Lower lobe of right lung (tissue), 2 donors: ENCODE measurements at regions not wholly inside any gene's neighbourhood (a gene's known extent, or its start where the extent isn't known, plus 50 kb on each side); places are given as distances from the start of the nearest gene placed in this dataset.
"Not testable (repeated sequence)": the region's sequence is repeated elsewhere in the genome, so short reads cannot be mapped to it uniquely, and the experiment has no call there.

ENCODE experiments used
- ATAC-seq, 2 donors: fragments of 200-7000 bp; cut with Tn5 transposase; one replicate each; pipeline ENCODE4 v1.9.1; 2020 to 2022; ENCODE audit warnings: mild to moderate bottlenecking in 2 of 2, moderate library complexity in 2 of 2
- DNase-seq: peaks from one replicate; pipeline ENCODE4 v3.0.0-alpha.2; 2020
- H3K27ac ChIP-seq: fragments of 200-600 bp; one replicate; pipeline ENCODE4 v1.8.0; 2022
- H3K27me3 ChIP-seq: fragments of 200-600 bp; one replicate; pipeline ENCODE4 v1.8.0; 2022; ENCODE audit warnings: low read depth
- H3K36me3 ChIP-seq: fragments of 200-600 bp; one replicate; pipeline ENCODE4 v1.8.0; 2022; ENCODE audit warnings: mild to moderate bottlenecking
- H3K4me1 ChIP-seq: fragments of 200-600 bp; one replicate; pipeline ENCODE4 v1.8.0; 2022
- H3K4me3 ChIP-seq: fragments of 200-600 bp; one replicate; pipeline ENCODE4 v1.8.0; 2022; ENCODE audit warnings: mild to moderate bottlenecking
- H3K9me3 ChIP-seq: fragments of 200-600 bp; one replicate; pipeline ENCODE4 v1.8.0; 2022
- intact Hi-C: fragments of 100-400 bp; cut with DNase I; formaldehyde crosslinking; loops from one replicate; pipeline ENCODE4 v1.11.0; 2022
- TF ChIP-seq, protein P1 (sequence below): fragments of 200-600 bp; IDR thresholded peaks from one replicate; pipeline ENCODE4 v1.8.0; 2022; ENCODE audit warnings: antibody characterized with exemption, mild to moderate bottlenecking
- donor health status: DM: no; HTN: yes; CAD: no; lungs with severe emphysema.

- no peak for DNase-seq
- TF ChIP-seq, protein P1, sequence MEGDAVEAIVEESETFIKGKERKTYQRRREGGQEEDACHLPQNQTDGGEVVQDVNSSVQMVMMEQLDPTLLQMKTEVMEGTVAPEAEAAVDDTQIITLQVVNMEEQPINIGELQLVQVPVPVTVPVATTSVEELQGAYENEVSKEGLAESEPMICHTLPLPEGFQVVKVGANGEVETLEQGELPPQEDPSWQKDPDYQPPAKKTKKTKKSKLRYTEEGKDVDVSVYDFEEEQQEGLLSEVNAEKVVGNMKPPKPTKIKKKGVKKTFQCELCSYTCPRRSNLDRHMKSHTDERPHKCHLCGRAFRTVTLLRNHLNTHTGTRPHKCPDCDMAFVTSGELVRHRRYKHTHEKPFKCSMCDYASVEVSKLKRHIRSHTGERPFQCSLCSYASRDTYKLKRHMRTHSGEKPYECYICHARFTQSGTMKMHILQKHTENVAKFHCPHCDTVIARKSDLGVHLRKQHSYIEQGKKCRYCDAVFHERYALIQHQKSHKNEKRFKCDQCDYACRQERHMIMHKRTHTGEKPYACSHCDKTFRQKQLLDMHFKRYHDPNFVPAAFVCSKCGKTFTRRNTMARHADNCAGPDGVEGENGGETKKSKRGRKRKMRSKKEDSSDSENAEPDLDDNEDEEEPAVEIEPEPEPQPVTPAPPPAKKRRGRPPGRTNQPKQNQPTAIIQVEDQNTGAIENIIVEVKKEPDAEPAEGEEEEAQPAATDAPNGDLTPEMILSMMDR = no peak
- Histone ChIP-seq H3K4me3 (no peak overlapping the region), H3K4me1 (no peaks in the 10 kb centered on the region), H3K27me3 (no peaks in the 10 kb centered on the region), H3K9me3 (no peaks in the 10 kb centered on the region), H3K36me3 (no peaks in the 10 kb centered on the region), H3K27ac (no peak overlapping the region)
- ATAC-seq = no peak
- intact Hi-C loops = no loop called here
Measured at GRCh38 chr6:133786016-133786415, 102.9 kb upstream of the TCF21 start.

DNA sequence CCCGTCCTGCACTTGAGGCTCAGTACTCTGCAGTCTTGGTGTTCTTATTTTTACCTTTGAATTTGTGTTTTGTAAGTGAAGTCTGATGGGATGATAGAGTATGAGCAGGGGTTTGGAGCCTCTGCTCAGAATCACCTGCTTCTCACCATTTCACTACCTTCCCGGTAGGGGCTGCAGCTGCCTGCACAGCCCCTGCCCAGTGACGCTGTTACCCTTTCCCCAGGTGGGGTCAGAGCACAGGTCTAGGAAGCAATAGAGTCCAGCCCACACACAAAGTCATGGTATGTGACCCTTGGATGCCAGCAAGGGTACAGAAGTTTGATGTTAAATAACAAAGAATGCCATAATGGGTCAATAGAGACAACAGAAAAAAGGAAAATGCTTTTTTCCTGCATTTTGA lies 101.8 kb upstream of the TCF21 start:
- DNase-seq (no peak), ATAC-seq (no peak)
- H3K27me3 ChIP-seq = no peaks in the 10 kb centered on the region
- no peaks in the 10 kb centered on the region for H3K36me3 ChIP-seq
- TF ChIP-seq, protein P1 = no peak
- no peaks in the 10 kb centered on the region for H3K9me3 ChIP-seq
- intact Hi-C loops = no loop called here
- H3K27ac ChIP-seq = no peak overlapping the region
- no peak overlapping the region for H3K4me3 ChIP-seq
- H3K4me1 ChIP-seq = no peaks in the 10 kb centered on the region

DNA sequence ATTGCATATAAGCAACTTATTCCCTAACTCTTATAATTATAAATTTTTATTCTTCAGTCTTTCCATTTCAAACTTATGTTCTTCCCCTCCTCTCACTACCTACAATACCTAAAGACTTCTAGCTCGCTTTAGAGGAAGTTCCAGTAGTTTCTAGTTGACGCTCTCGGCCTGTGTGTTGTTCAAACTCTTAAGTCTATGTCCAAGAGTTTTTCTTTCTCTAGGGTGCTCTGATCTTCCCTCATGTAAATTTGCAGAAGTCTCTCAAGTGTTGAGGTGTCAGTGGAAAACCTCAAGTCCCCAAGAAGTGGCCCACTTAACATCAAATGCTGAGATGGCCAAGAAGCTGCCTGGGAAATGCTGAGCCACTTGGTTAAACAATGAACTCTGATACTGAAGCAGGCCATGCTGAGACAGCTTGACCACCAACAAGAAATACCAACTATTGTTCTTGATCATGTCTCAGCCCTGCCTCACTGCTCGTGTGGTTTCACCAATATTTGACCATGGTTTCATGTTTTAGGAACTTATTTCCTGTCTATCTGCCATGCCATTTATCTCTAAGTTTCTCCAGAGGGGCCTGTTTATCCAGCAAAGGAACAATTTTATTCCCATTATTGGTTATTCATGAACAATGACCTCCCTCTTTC lies 100.9 kb upstream of the TCF21 start:
- Histone ChIP-seq H3K9me3 (no peaks in the 10 kb centered on the region), H3K4me1 (no peaks in the 10 kb centered on the region), H3K27me3 (no peaks in the 10 kb centered on the region), H3K27ac (no peak overlapping the region), H3K36me3 (no peaks in the 10 kb centered on the region), H3K4me3 (no peak overlapping the region)
- DNase-seq (no peak), ATAC-seq (peak; percentile 59 to 73)
- TF ChIP-seq, protein P1 = no peak
- intact Hi-C loops = no loop called here

GRCh38 chr6:133788556-133788955 lies 100.4 kb upstream of the TCF21 start:
- no peak overlapping the region for H3K27ac ChIP-seq
- no peak for DNase-seq
- no peaks in the 10 kb centered on the region for H3K36me3 ChIP-seq
- H3K4me1 ChIP-seq = no peaks in the 10 kb centered on the region
- no peaks in the 10 kb centered on the region for H3K9me3 ChIP-seq
- TF ChIP-seq, protein P1 = no peak
- intact Hi-C loops = no loop called here
- no peak overlapping the region for H3K4me3 ChIP-seq
- no peaks in the 10 kb centered on the region for H3K27me3 ChIP-seq
- ATAC-seq = no peak

DNA sequence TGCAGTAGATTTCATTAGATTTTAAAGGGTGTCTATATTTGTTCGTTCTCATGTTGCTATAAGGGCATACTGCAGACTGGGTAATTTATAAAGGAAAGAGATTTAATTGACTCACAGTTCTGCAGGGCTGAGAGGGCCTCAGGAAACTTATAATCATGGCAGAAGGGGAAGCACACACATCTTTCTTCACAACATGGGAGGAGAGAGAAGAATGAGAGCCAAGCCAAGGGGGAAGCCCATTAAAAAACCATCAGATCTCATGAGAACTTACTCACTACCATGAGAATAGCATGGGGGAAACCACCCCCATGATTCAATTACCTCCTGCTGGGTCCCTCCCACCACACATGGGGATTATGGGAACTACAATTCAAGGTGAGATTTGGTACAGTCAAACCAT lies 99.5 kb upstream of the TCF21 start:
- H3K9me3 ChIP-seq, H3K27ac ChIP-seq, ATAC-seq, H3K4me1 ChIP-seq, H3K27me3 ChIP-seq, intact Hi-C loops, H3K36me3 ChIP-seq, DNase-seq, H3K4me3 ChIP-seq: not testable (repeated sequence)

DNA sequence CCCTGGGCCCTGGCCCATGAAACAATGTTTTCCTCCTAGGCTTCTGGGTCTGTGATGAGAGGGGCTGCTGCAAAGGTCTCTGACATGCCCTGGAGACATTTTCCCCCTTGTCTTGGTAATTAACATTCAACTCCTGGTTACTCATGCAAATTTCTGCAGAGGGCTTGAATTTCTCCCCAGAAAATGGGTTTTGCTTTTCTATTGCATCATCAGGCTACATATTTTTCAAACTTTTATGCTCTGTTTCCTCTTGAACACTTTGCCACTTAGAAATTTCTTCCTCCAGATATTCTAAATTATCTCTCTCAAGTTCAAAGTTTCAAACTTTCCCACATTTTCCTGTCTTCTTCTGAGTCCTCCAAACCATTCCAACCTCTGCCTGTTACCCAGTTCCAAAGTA lies 98.2 kb upstream of the TCF21 start:
- ATAC-seq, H3K9me3 ChIP-seq, H3K4me3 ChIP-seq, H3K27ac ChIP-seq, H3K36me3 ChIP-seq, DNase-seq, intact Hi-C loops, H3K27me3 ChIP-seq, H3K4me1 ChIP-seq: not testable (repeated sequence)

GRCh38 chr6:133795051-133795450 lies 93.9 kb upstream of the TCF21 start:
- DNase-seq, H3K9me3 ChIP-seq, H3K27ac ChIP-seq, H3K36me3 ChIP-seq, intact Hi-C loops, ATAC-seq, H3K4me1 ChIP-seq, H3K27me3 ChIP-seq, H3K4me3 ChIP-seq: not testable (repeated sequence)
